ENCODE measurements at regions not wholly inside any gene's neighbourhood (a gene's known extent, or its start where the extent isn't known, plus 50 kb on each side); places are given as distances from the start of the nearest gene placed in this dataset.

GRCh38 chrX:88605222-88605583 lies 141.8 kb upstream of the CPXCR1 start:
- Histone ChIP-seq H4K20me1 (ENCODE audit: insufficient read depth, low read length) (no peaks in the 10 kb centered on the region), H3K27me3 (ENCODE audit: control insufficient read depth, insufficient read depth, low read length) (no peaks in the 10 kb centered on the region), H3K4me2 (ENCODE audit: low read depth, low read length) (no peak overlapping the region), H2BK5ac (ENCODE audit: low read depth, low read length, poor library complexity, severe bottlenecking) (no peak overlapping the region), H3K56ac (ENCODE audit: extremely low read depth, insufficient read depth, low read length) (no peak overlapping the region), H3K36me3 (ENCODE audit: control insufficient read depth, insufficient read depth, low read length) (no peaks in the 10 kb centered on the region), H3K14ac (replicated peaks; ENCODE audit: low read depth, low read length) (no peak overlapping the region), H2BK15ac (ENCODE audit: low read depth, low read length) (no peak overlapping the region), H3K79me1 (ENCODE audit: low read depth in 1 of 2, low read length in 2 of 2) (no peaks in the 10 kb centered on the region), H2AFZ (replicated peaks; ENCODE audit: low read length, poor library complexity) (no peak overlapping the region), H3K9ac (ENCODE audit: low read depth, low read length) (no peak overlapping the region), H2BK120ac (ENCODE audit: low read depth, low read length) (no peak overlapping the region), H4K5ac (ENCODE audit: low read depth, low read length) (no peak overlapping the region), H3K18ac (ENCODE audit: low read depth, low read length) (no peak overlapping the region), H3K4me3 (ENCODE audit: insufficient read depth, low read depth, low read length) (no peak overlapping the region), H4K8ac (ENCODE audit: low read depth in 2 of 2, low read length in 2 of 2) (no peak overlapping the region), H3K23ac (ENCODE audit: low read depth, low read length) (no peak overlapping the region), H4K91ac (ENCODE audit: insufficient read depth, low read depth, low read length) (no peak overlapping the region), H3K9me3 (ENCODE audit: control insufficient read depth, insufficient read depth, low read length) (no peaks in the 10 kb centered on the region), H3K27ac (ENCODE audit: insufficient read depth, low read length) (no peak overlapping the region), H2AK5ac (ENCODE audit: low read depth, low read length) (no peak overlapping the region), H3K4me1 (ENCODE audit: control insufficient read depth, insufficient read depth, low read length) (no peaks in the 10 kb centered on the region), H2AK9ac (replicated peaks; ENCODE audit: low read depth, low read length, poor library complexity) (no peak overlapping the region), H2BK20ac (ENCODE audit: low read depth, low read length) (no peak overlapping the region), H3K9me1 (ENCODE audit: insufficient read depth, low read length) (no peaks in the 10 kb centered on the region), H3K4ac (ENCODE audit: low read depth, low read length) (no peak overlapping the region)
- intact Hi-C loops (cut with micrococcal nuclease), result no loop called here
- dilution Hi-C loops (cut with HindIII; ENCODE audit: low sequenced_read_pairs, unreplicated experiment), result no loop called here
- in situ Hi-C loops (cut with MboI; ENCODE audit: low sequenced_read_pairs), result no loop called here
- TF ChIP-seq CTCF (conservative IDR thresholded peaks at IDR 0.05; ENCODE audit: low read depth, low read length) (no peak), CHD1 (IDR thresholded peaks at IDR 0.05; ENCODE audit: low read depth, low read length) (no peak), ELK1 (IDR thresholded peaks at IDR 0.05; ENCODE audit: borderline replicate concordance, low read depth, low read length) (no peak), MXI1 (IDR thresholded peaks at IDR 0.05; ENCODE audit: borderline replicate concordance, low read depth, low read length) (no peak), MAFK (IDR thresholded peaks at IDR 0.05; ENCODE audit: low read depth, low read length) (no peak), SMC3 (IDR thresholded peaks at IDR 0.05; ENCODE audit: low read depth, low read length) (no peak), RFX5 (IDR thresholded peaks at IDR 0.05; ENCODE audit: low read depth, low read length) (no peak), POLR2A (IDR thresholded peaks at IDR 0.05; ENCODE audit: low read depth, low read length) (no peak), MAZ (IDR thresholded peaks at IDR 0.05; ENCODE audit: borderline replicate concordance, low read depth, low read length) (no peak), RCOR1 (IDR thresholded peaks at IDR 0.05; ENCODE audit: insufficient replicate concordance, low read length) (no peak), RAD21 (IDR thresholded peaks at IDR 0.05; ENCODE audit: low read length) (no peak), CEBPB (IDR thresholded peaks at IDR 0.05; ENCODE audit: low read depth, low read length) (no peak), USF2 (IDR thresholded peaks at IDR 0.05; ENCODE audit: low read depth, low read length) (no peak), NFE2L2 (IDR thresholded peaks at IDR 0.05; ENCODE audit: low read depth, low read length) (no peak), BHLHE40 (IDR thresholded peaks at IDR 0.05; ENCODE audit: low read depth, low read length) (no peak), FOS (IDR thresholded peaks at IDR 0.05; ENCODE audit: low read depth, low read length) (no peak)
- no CpG with 5 or more reads among the region's 4 CpGs for WGBS, 2 experiments (ENCODE audit: extremely low coverage in 2 of 2, insufficient read length in 1 of 2)
- DNase-seq (no peak), ATAC-seq (ENCODE audit: low read depth) (no peak)
- CTCF ChIA-PET, result no interaction called here
- POLR2A ChIA-PET (ENCODE audit: unreplicated experiment), result no interaction called here
- no TSS peak for BruUV-seq (replicated peaks)
